ENCODE measurements at regions not wholly inside any gene's neighbourhood (a gene's known extent, or its start where the extent isn't known, plus 50 kb on each side); places are given as distances from the start of the nearest gene placed in this dataset.
"Not testable (repeated sequence)": the region's sequence is repeated elsewhere in the genome, so short reads cannot be mapped to it uniquely, and the experiment has no call there.

- H3K27ac ChIP-seq (ENCODE audit: low read length), result no peak overlapping the region
- intact Hi-C loops (cut with micrococcal nuclease), result no loop called here
Measured at GRCh38 chr9:106500171-106500570, 362.8 kb upstream of the ZNF462 start.

DNA sequence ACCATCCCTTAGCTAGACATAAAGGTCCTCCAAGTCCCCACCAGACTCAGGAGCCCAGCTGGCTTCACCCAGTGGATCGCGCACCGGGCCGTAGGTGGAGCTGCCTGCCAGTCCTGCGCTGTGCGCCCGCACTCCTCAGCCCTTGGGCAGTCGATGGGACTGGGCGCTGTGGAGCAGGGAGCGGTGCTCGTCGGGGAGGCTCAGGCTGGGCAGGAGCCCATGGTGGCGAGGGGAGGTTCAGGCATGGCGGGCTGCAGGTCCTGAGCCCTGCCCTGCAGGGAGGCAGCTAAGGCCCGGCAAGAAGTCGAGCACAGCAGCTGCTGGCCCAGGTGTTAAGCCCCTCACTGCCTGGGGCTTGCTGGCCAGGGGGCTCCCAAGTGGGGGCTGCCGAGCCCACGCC is 361.8 kb upstream of the ZNF462 start:
- H3K27me3 ChIP-seq (ENCODE audit: low read length); H3K9me3 ChIP-seq (ENCODE audit: low read length); H3K9ac ChIP-seq (ENCODE audit: low read length); ATAC-seq; H3K9me2 ChIP-seq (replicated peaks; ENCODE audit: low read length); POLR2A ChIA-PET (ENCODE audit: unreplicated experiment); H3K79me2 ChIP-seq (ENCODE audit: low read length); H3F3A ChIP-seq (ENCODE audit: low read length, unreplicated experiment); H3K27ac ChIP-seq (ENCODE audit: low read length); intact Hi-C loops (cut with micrococcal nuclease); H4K20me1 ChIP-seq (ENCODE audit: low read length); BruUV-seq (replicated peaks); H2AFZ ChIP-seq (ENCODE audit: low read length); H3K4me3 ChIP-seq (ENCODE audit: low read length); DNase-seq; H3K4me2 ChIP-seq (ENCODE audit: low read length); H3K36me3 ChIP-seq (ENCODE audit: low read depth, low read length); H3K4me1 ChIP-seq (ENCODE audit: insufficient read depth, low read length); CTCF ChIA-PET: not testable (repeated sequence)

More at GRCh38 chr9:106500171-106500570, 362.8 kb upstream of the ZNF462 start:
- H3K9me3 ChIP-seq (ENCODE audit: low read length), result no peaks in the 10 kb centered on the region
- H3K4me1 ChIP-seq (ENCODE audit: insufficient read depth, low read length), result no peaks in the 10 kb centered on the region
- H3K79me2 ChIP-seq (ENCODE audit: low read length), result no peaks in the 10 kb centered on the region
- no TSS peak for BruUV-seq (replicated peaks)
- H3K36me3 ChIP-seq (ENCODE audit: low read depth, low read length), result no peaks in the 10 kb centered on the region
- no peak for TF ChIP-seq EZH2phosphoT487 (IDR thresholded peaks at IDR 0.05; ENCODE audit: borderline replicate concordance, low read length)
- TF ChIP-seq CTCF (conservative IDR thresholded peaks at IDR 0.05; ENCODE audit: low read depth, low read length), result no peak
- TF ChIP-seq EZH2 (IDR thresholded peaks at IDR 0.05; ENCODE audit: low read length, unreplicated experiment), result no peak
- CTCF ChIA-PET, result no interaction called here
- no peaks in the 10 kb centered on the region for H3K27me3 ChIP-seq (ENCODE audit: low read length)
- H4K20me1 ChIP-seq (ENCODE audit: low read length), result no peaks in the 10 kb centered on the region
- H3K9me2 ChIP-seq (replicated peaks; ENCODE audit: low read length), result no peaks in the 10 kb centered on the region
- DNase-seq, result no peak
- H3K9ac ChIP-seq (ENCODE audit: low read length), result no peak overlapping the region
- no peak overlapping the region for H3K4me3 ChIP-seq (ENCODE audit: low read length)
- no peak overlapping the region for H2AFZ ChIP-seq (ENCODE audit: low read length)
- POLR2A ChIA-PET (ENCODE audit: unreplicated experiment), result no interaction called here
- H3K4me2 ChIP-seq (ENCODE audit: low read length), result no peak overlapping the region
- no peaks in the 10 kb centered on the region for H3F3A ChIP-seq (ENCODE audit: low read length, unreplicated experiment)
- ATAC-seq, result no peak

- no TSS peak for BruUV-seq (replicated peaks)
- H3K9me3 ChIP-seq (ENCODE audit: low read length), result no peaks in the 10 kb centered on the region
- DNase-seq (no peak), ATAC-seq (no peak)
- H3K27ac ChIP-seq (ENCODE audit: low read length), result no peak overlapping the region
- no peaks in the 10 kb centered on the region for H3K4me1 ChIP-seq (ENCODE audit: insufficient read depth, low read length)
- no peaks in the 10 kb centered on the region for H3K9me2 ChIP-seq (replicated peaks; ENCODE audit: low read length)
- ChIA-PET POLR2A (ENCODE audit: unreplicated experiment) (no interaction called here), CTCF (no interaction called here)
- no peaks in the 10 kb centered on the region for H4K20me1 ChIP-seq (ENCODE audit: low read length)
- H3K27me3 ChIP-seq (ENCODE audit: low read length), result no peaks in the 10 kb centered on the region
- H3K9ac ChIP-seq (ENCODE audit: low read length), result no peak overlapping the region
- intact Hi-C loops (cut with micrococcal nuclease), result no loop called here
- no peaks in the 10 kb centered on the region for H3F3A ChIP-seq (ENCODE audit: low read length, unreplicated experiment)
- H3K4me3 ChIP-seq (ENCODE audit: low read length), result no peak overlapping the region
- no peaks in the 10 kb centered on the region for H3K36me3 ChIP-seq (ENCODE audit: low read depth, low read length)
- H3K79me2 ChIP-seq (ENCODE audit: low read length), result no peaks in the 10 kb centered on the region
- H3K4me2 ChIP-seq (ENCODE audit: low read length), result no peak overlapping the region
- TF ChIP-seq CTCF (conservative IDR thresholded peaks at IDR 0.05; ENCODE audit: low read depth, low read length) (no peak), EZH2phosphoT487 (IDR thresholded peaks at IDR 0.05; ENCODE audit: borderline replicate concordance, low read length) (no peak), EZH2 (IDR thresholded peaks at IDR 0.05; ENCODE audit: low read length, unreplicated experiment) (no peak)
- H2AFZ ChIP-seq (ENCODE audit: low read length), result no peak overlapping the region
Measured at GRCh38 chr9:106502930-106503329, 360.0 kb upstream of the ZNF462 start.
